Ovary (tissue), 7 donors: ENCODE measurements at regions not wholly inside any gene's neighbourhood (a gene's known extent, or its start where the extent isn't known, plus 50 kb on each side); places are given as distances from the start of the nearest gene placed in this dataset.

Experiments
- DNase-seq, 5 donors: peaks; one replicate each; pipeline ENCODE4 v3.0.0-alpha.2; 2019 to 2020
- H3K27ac ChIP-seq, 2 donors: fragments of 200-600 bp; one replicate each; pipeline versions ENCODE4 v1.5.1 to v1.8.0; 2019 to 2022
- H3K27me3 ChIP-seq: fragments of 200-600 bp; one replicate; pipeline ENCODE4 v1.8.0; 2022
- H3K36me3 ChIP-seq: fragments of 200-600 bp; sonication (generic); one replicate; pipeline ENCODE4 v1.5.1; 2019
- H3K4me1 ChIP-seq: one replicate; pipeline ENCODE4 v1.8.1; 2013; ENCODE audit warnings: mild to moderate bottlenecking, moderate library complexity; ENCODE audit not compliant: insufficient read depth
- H3K4me3 ChIP-seq: fragments of 200-600 bp; sonication (generic); one replicate; pipeline ENCODE4 v1.5.1; 2017
- H3K9me3 ChIP-seq, 2 donors: fragments of 200-600 bp in 1 of 2; sonication (generic) in 1 of 2; one replicate each; pipeline versions ENCODE4 v1.5.1 to v1.8.1; 2013 to 2019; ENCODE audit warnings: mild to moderate bottlenecking in 1 of 2, moderate library complexity in 1 of 2
- CTCF ChIP-seq, 3 donors: fragments of 450-650 bp in 2 of 3; fragments of 200-600 bp in 1 of 3; IDR thresholded peaks; one replicate each; pipeline versions ENCODE4 v1.5.1 to v1.8.0; 2016 to 2022; ENCODE audit warnings: antibody characterized with exemption in 3 of 3, mild to moderate bottlenecking in 1 of 3
- EP300 ChIP-seq: sonication (generic); formaldehyde crosslinking; IDR thresholded peaks from one replicate; pipeline ENCODE4 v1.6.1; 2017; ENCODE audit warnings: antibody characterized with exemption
- POLR2A ChIP-seq: fragments of 450-650 bp; IDR thresholded peaks from one replicate; pipeline ENCODE4 v1.6.1; 2017; ENCODE audit warnings: antibody characterized with exemption, mild to moderate bottlenecking, moderate library complexity
- WGBS, 3 donors: extraction: QIAGEN DNeasy Blood & Tissue Kit in 1 of 3; methylation state at CpG; one replicate each; pipeline versions ENCODE4 v1.1.5 to v1.1.7; 2013 to 2017; 5-methylcytosine and 5-hydroxymethylcytosine counted together
- intact Hi-C, 4 donors: fragments of 100-400 bp; cut with DNase I; formaldehyde crosslinking; loops; one replicate each; pipeline versions ENCODE4 v1.11.0 to v1.15.1; 2022 to 2023
- donor health status: DM: no; HTN: no; CAD: no; lungs with moderate emphysema.
- donor health status: DM: no; HTN: no; CAD: no.
- donor health status: Bipolar disorder and iron deficiency.
- donor health status: DM: no; HTN: no; CAD: no.
- donor health status: DM: yes; HTN: yes; CAD: no.

DNA sequence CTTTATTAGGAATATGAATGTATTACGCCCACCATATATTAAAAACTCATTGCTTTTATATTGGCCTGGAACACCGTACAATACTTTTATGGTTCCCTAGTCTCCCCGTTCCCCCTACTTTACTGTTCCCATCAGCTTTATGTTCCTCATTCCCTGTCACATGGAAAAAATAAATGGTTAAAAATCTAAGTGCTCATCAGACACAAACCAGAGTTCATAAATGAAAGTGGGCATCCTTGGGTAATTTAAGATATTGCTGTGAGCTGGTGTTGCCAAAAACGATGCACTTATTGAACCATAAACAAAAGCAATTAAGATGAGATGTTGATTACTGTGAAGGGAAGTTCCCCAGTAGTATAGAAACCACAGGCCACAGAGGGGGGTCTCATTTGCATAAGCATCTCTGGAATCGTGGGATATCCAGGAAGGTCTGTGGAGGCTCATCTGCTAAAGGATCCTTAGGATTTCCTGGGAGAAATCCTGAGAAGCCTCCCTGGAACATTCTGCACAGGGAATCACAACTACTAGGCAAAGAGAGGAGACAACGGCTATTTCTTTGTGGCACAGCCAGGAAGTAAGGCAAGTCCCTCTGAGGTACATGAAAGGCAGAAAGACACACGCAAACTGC lies 591.4 kb upstream of the CDH11 start:
- intact Hi-C loops, result no loop called here
- no peaks in the 10 kb centered on the region for H3K9me3 ChIP-seq
- H3K27ac ChIP-seq, result no peak overlapping the region
- 79 to 85% (median 83%) methylated on average over 7 of the region's 7 CpGs for WGBS, 3 donors
- H3K4me1 ChIP-seq, result no peaks in the 10 kb centered on the region
- no peaks in the 10 kb centered on the region for H3K36me3 ChIP-seq
- no peaks in the 10 kb centered on the region for H3K27me3 ChIP-seq
- H3K4me3 ChIP-seq, result no peak overlapping the region
- DNase-seq, result no peak
- TF ChIP-seq EP300 (no peak), CTCF (IDR thresholded peaks at IDR 0.05) (no peak), POLR2A (no peak)

DNA sequence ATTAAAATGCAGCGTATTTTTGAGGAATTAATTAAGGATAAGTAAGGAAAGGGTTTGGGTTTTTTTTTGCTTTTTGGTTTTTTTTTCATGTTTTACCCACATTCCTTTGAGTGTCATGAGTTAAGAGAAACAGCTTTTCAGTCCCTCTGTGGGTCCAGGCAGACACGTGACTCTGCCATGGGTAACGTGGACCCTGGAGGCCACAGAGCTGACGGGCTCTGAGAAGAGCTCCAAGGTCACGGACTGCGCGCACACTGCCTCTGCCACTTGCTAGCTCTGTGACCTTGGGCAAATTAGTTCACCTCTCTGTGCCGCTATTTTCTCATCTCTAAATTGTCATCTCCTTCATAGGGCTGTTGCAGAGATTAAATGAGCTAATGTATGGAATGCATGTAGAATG lies 588.2 kb upstream of the CDH11 start:
- H3K4me3 ChIP-seq, result no peak overlapping the region
- H3K36me3 ChIP-seq, result no peaks in the 10 kb centered on the region
- no peak for DNase-seq
- intact Hi-C loops, result no loop called here
- WGBS, 3 donors, result 66 to 74% (median 68%) methylated on average over 8 of the region's 8 CpGs
- no peaks in the 10 kb centered on the region for H3K27me3 ChIP-seq
- H3K4me1 ChIP-seq, result no peaks in the 10 kb centered on the region
- TF ChIP-seq EP300, result no peak
- no peak for TF ChIP-seq POLR2A
- TF ChIP-seq CTCF (IDR thresholded peaks at IDR 0.05), result no peak
- no peak overlapping the region for H3K27ac ChIP-seq
- no peaks in the 10 kb centered on the region for H3K9me3 ChIP-seq

- H3K36me3 ChIP-seq, result no peaks in the 10 kb centered on the region
- TF ChIP-seq EP300 (no peak), CTCF (IDR thresholded peaks at IDR 0.05) (no peak), POLR2A (no peak)
- no peaks in the 10 kb centered on the region for H3K9me3 ChIP-seq
- H3K27ac ChIP-seq, result no peak overlapping the region
- H3K4me3 ChIP-seq, result no peak overlapping the region
- intact Hi-C loops, result no loop called here
- DNase-seq, result no peak
- no peaks in the 10 kb centered on the region for H3K27me3 ChIP-seq
- no peaks in the 10 kb centered on the region for H3K4me1 ChIP-seq
These were observed 583.0 kb upstream of the CDH11 start for GRCh38 chr16:65704866-65705265.

DNA sequence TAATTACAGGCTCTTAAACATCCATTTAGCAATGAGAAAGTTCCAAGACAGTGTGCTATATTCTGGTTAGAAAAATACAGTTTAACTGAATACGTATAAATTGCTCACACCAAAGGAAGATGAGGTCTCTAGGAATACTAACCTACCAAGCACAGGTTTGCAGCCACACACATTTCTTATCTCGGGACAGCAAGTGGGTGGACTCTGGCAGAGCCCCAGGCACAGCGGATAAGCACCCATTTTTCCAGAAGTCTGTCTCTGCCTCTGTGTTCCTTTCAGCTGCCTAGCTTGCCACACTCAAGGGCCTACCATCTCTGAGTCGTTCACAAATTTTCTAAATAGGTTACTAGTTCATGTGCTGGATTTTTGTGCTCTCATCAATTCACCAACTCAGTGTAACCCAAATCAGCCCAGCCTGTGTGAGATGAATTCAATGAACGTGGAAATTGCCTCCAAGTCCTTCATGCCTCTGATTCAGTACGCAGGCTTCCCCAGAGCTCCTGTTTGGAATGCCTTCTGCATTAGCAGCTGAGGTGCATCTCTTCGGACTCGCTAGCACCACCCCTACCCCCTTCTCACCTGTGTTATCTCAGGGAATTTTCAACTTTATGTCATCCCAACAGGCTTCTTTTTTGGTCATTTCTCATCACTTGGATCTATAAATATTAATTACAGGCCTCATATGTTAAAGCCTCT lies 581.0 kb upstream of the CDH11 start:
- H3K27ac ChIP-seq, result no peak overlapping the region
- peaks cover 3% of the 10 kb centered on the region for H3K4me1 ChIP-seq
- no peak overlapping the region for H3K4me3 ChIP-seq
- intact Hi-C loops, result no loop called here
- DNase-seq, result peak in 1 of 5 donors; percentile 40
- no peaks in the 10 kb centered on the region for H3K9me3 ChIP-seq
- H3K27me3 ChIP-seq, result no peaks in the 10 kb centered on the region
- no peaks in the 10 kb centered on the region for H3K36me3 ChIP-seq
- WGBS, 3 donors, result 48 to 64% (median 53%) methylated on average over 8 of the region's 8 CpGs
- TF ChIP-seq EP300, result no peak
- TF ChIP-seq CTCF (IDR thresholded peaks at IDR 0.05), result no peak
- TF ChIP-seq POLR2A, result no peak
